ENCODE measurements at regions not wholly inside any gene's neighbourhood (a gene's known extent, or its start where the extent isn't known, plus 50 kb on each side); places are given as distances from the start of the nearest gene placed in this dataset.

GRCh38 chrX:44071847-44072551 is 98.8 kb upstream of the NDP start:
- no peak for TF ChIP-seq EZH2 (IDR thresholded peaks at IDR 0.05; ENCODE audit: borderline replicate concordance, low read depth, low read length, severe bottlenecking)
- no peak for TF ChIP-seq CTCF (IDR thresholded peaks at IDR 0.05; ENCODE audit: borderline replicate concordance, extremely low read depth, low read length, poor library complexity, severe bottlenecking)
